Esophagus (tissue), 2 donors: ENCODE measurements at regions not wholly inside any gene's neighbourhood (a gene's known extent, or its start where the extent isn't known, plus 50 kb on each side); places are given as distances from the start of the nearest gene placed in this dataset.
"Not testable (repeated sequence)": the region's sequence is repeated elsewhere in the genome, so short reads cannot be mapped to it uniquely, and the experiment has no call there.

ENCODE experiments used
- H3K27ac ChIP-seq, 2 donors: one replicate each; pipeline ENCODE4 v1.5.1; 2013; ENCODE audit warnings: low read depth in 2 of 2, mild to moderate bottlenecking in 2 of 2, inconsistent platforms in 1 of 2, low read length in 1 of 2, moderate library complexity in 1 of 2
- H3K27me3 ChIP-seq, 2 donors: one replicate each; pipeline ENCODE4 v1.6.1; 2013; ENCODE audit warnings: low read length in 2 of 2, control low read depth in 1 of 2, mild to moderate bottlenecking in 1 of 2; ENCODE audit not compliant: insufficient read depth in 2 of 2, control insufficient read depth in 1 of 2
- H3K36me3 ChIP-seq, 2 donors: one replicate each; pipeline ENCODE4 v1.6.1; 2013; ENCODE audit warnings: low read length in 1 of 2; ENCODE audit not compliant: control insufficient read depth in 2 of 2, insufficient read depth in 2 of 2
- H3K4me1 ChIP-seq, 2 donors: one replicate each; pipeline ENCODE4 v1.6.1; 2013; ENCODE audit warnings: low read length in 1 of 2; ENCODE audit not compliant: control insufficient read depth in 2 of 2, insufficient read depth in 2 of 2
- H3K4me3 ChIP-seq, 2 donors: one replicate each; pipeline ENCODE4 v1.5.1; 2013; ENCODE audit warnings: low read length in 2 of 2, mild to moderate bottlenecking in 2 of 2, low read depth in 1 of 2, moderate library complexity in 1 of 2
- H3K9me3 ChIP-seq, 2 donors: one replicate each; pipeline ENCODE4 v1.6.1; 2013; ENCODE audit warnings: mild to moderate bottlenecking in 2 of 2, low read depth in 1 of 2, low read length in 1 of 2, moderate library complexity in 1 of 2; ENCODE audit not compliant: control insufficient read depth in 2 of 2, insufficient read depth in 1 of 2
- WGBS, 2 donors: extraction: QIAGEN DNeasy Blood & Tissue Kit; methylation state at CpG; one replicate each; pipeline ENCODE4 v1.1.7; 2013; 5-methylcytosine and 5-hydroxymethylcytosine counted together
- donor health status: healthy with polysubstance abuse.
- donor health status: Bipolar disorder and iron deficiency.

GRCh38 chr14:97135847-97136246, 338.7 kb downstream of the VRK1 start:
- H3K4me3 ChIP-seq, H3K9me3 ChIP-seq, H3K4me1 ChIP-seq, H3K36me3 ChIP-seq, H3K27me3 ChIP-seq, H3K27ac ChIP-seq: not testable (repeated sequence)
- WGBS, 2 donors = 96 to 100% methylated on average over 1 of the region's 1 CpG

GRCh38 chr14:97137705-97138104, 340.5 kb downstream of the VRK1 start:
- no peaks in the 10 kb centered on the region for H3K4me1 ChIP-seq
- 35 to 47% methylated on average over 7 of the region's 7 CpGs for WGBS, 2 donors
- H3K9me3 ChIP-seq = no peaks in the 10 kb centered on the region
- H3K27ac ChIP-seq = no peak overlapping the region
- H3K27me3 ChIP-seq = no peaks in the 10 kb centered on the region
- no peaks in the 10 kb centered on the region for H3K36me3 ChIP-seq
- no peak overlapping the region for H3K4me3 ChIP-seq

- H3K9me3 ChIP-seq = no peaks in the 10 kb centered on the region
- 76 to 85% methylated on average over 4 of the region's 4 CpGs for WGBS, 2 donors
- H3K4me3 ChIP-seq = no peak overlapping the region
- no peak overlapping the region for H3K27ac ChIP-seq
- H3K4me1 ChIP-seq = no peaks in the 10 kb centered on the region
- H3K27me3 ChIP-seq = no peaks in the 10 kb centered on the region
- H3K36me3 ChIP-seq = no peaks in the 10 kb centered on the region
Observed at GRCh38 chr14:97138801-97139200, 341.6 kb downstream of the VRK1 start.

- WGBS, 2 donors = 94 to 99% methylated on average over 1 of the region's 1 CpG
- H3K27ac ChIP-seq = no peak overlapping the region
- H3K4me3 ChIP-seq = no peak overlapping the region
- H3K4me1 ChIP-seq = no peaks in the 10 kb centered on the region
- no peaks in the 10 kb centered on the region for H3K27me3 ChIP-seq
- no peaks in the 10 kb centered on the region for H3K9me3 ChIP-seq
- no peaks in the 10 kb centered on the region for H3K36me3 ChIP-seq
Observed at GRCh38 chr14:97143011-97143410, 345.8 kb downstream of the VRK1 start.

GRCh38 chr14:97143456-97143855, 346.3 kb downstream of the VRK1 start:
- Histone ChIP-seq H3K4me1 (no peaks in the 10 kb centered on the region), H3K36me3 (no peaks in the 10 kb centered on the region), H3K4me3 (no peak overlapping the region), H3K27ac (no peak overlapping the region), H3K27me3 (no peaks in the 10 kb centered on the region), H3K9me3 (no peaks in the 10 kb centered on the region)
- 64 to 67% methylated on average over 4 of the region's 4 CpGs for WGBS, 2 donors

- not testable (repeated sequence) for H3K9me3 ChIP-seq, H3K36me3 ChIP-seq
Observed at GRCh38 chr14:97148021-97148420, 350.8 kb downstream of the VRK1 start.

GRCh38 chr14:97149775-97150174, 352.6 kb downstream of the VRK1 start:
- WGBS, 2 donors = 60 to 73% methylated on average over 3 of the region's 3 CpGs
- Histone ChIP-seq H3K27ac (no peak overlapping the region), H3K4me1 (no peaks in the 10 kb centered on the region), H3K4me3 (no peak overlapping the region), H3K27me3 (no peaks in the 10 kb centered on the region), H3K36me3 (no peaks in the 10 kb centered on the region), H3K9me3 (no peaks in the 10 kb centered on the region)

More at GRCh38 chr14:97148021-97148420, 350.8 kb downstream of the VRK1 start:
- H3K27me3 ChIP-seq, H3K4me1 ChIP-seq, H3K27ac ChIP-seq, H3K4me3 ChIP-seq: not testable (repeated sequence)

- Histone ChIP-seq H3K27ac (no peak overlapping the region), H3K9me3 (peaks cover 0 to 4% of the 10 kb centered on the region in 2 donors), H3K36me3 (no peaks in the 10 kb centered on the region), H3K4me3 (no peak overlapping the region), H3K27me3 (no peaks in the 10 kb centered on the region), H3K4me1 (no peaks in the 10 kb centered on the region)
- 76 to 89% methylated on average over 6 of the region's 6 CpGs for WGBS, 2 donors
Observed at GRCh38 chr14:97153527-97153926, 356.3 kb downstream of the VRK1 start.

GRCh38 chr14:97155320-97155719, 358.1 kb downstream of the VRK1 start:
- no peak overlapping the region for H3K4me3 ChIP-seq
- no peaks in the 10 kb centered on the region for H3K27me3 ChIP-seq
- H3K27ac ChIP-seq = no peak overlapping the region
- H3K4me1 ChIP-seq = no peaks in the 10 kb centered on the region
- H3K36me3 ChIP-seq = no peaks in the 10 kb centered on the region
- peaks cover 4 to 8% of the 10 kb centered on the region in 2 donors for H3K9me3 ChIP-seq
- WGBS, 2 donors = 77 to 94% methylated on average over 2 of the region's 2 CpGs

GRCh38 chr14:97155814-97156213, 358.6 kb downstream of the VRK1 start:
- Histone ChIP-seq H3K27me3 (no peaks in the 10 kb centered on the region), H3K4me1 (no peaks in the 10 kb centered on the region), H3K36me3 (no peaks in the 10 kb centered on the region), H3K4me3 (no peak overlapping the region), H3K27ac (no peak overlapping the region), H3K9me3 (peaks cover 4 to 8% of the 10 kb centered on the region in 2 donors)
- 54 to 59% methylated on average over 4 of the region's 4 CpGs for WGBS, 2 donors
